ENCODE measurements at regions not wholly inside any gene's neighbourhood (a gene's known extent, or its start where the extent isn't known, plus 50 kb on each side); places are given as distances from the start of the nearest gene placed in this dataset.
"Not testable (repeated sequence)": the region's sequence is repeated elsewhere in the genome, so short reads cannot be mapped to it uniquely, and the experiment has no call there.

- no peak for DNase-seq
These were observed 64.7 kb downstream of the SNRPE start for GRCh38 chr1:203926025-203926540.

DNA sequence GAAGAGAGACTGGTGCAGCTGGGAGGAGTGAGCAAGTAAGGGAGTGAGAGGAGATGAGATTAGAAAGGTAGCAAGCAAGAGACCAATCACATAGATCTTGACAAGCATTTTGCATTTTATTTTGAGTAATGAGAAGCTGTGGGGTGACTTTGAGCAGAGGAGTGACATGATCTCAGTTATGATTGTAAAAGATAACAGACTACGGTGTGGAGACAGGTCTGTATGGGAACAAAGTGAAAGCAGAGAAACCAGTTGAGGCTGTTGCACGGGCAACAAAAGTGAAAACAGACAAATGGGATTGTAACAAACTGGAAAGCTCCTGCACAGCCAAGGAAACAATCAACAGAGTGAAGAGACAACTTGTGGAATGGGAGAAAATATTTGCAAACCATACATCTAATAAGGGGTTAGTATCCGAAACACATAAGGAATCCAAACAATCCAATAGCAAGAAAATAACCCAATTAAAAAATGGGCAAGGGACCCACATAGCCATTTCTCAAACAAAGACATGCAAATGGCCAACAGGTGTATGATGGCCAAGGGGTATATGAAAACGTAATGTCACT lies 68.4 kb downstream of the SNRPE start:
- DNase-seq = no peak

- DNase-seq = peak in 1 of 2 experiments; percentile 7
These were observed 68.9 kb downstream of the SNRPE start for GRCh38 chr1:203930342-203930741.

- no peak for DNase-seq
These were observed 70.6 kb downstream of the SNRPE start for GRCh38 chr1:203931953-203932352.

DNA sequence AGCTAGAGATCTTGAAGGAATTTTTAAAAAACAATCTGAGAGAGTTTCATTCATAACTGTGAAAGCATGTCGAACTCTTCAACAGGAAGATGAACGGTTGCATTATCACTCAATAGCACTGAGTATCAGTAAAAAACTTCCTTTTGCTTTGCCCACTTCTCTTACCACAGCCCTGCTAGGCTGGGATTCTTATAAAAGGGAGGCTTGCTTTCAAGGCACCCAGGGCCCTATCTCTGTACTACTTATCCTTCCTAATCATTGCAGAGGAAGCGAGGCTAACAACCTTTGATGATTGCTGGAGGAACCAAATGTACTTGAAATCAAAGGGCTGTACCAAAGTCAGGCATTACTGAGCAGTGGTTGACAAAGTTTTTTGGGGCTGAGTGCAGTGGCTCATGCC lies 71.2 kb downstream of the SNRPE start:
- no peak for DNase-seq

DNA sequence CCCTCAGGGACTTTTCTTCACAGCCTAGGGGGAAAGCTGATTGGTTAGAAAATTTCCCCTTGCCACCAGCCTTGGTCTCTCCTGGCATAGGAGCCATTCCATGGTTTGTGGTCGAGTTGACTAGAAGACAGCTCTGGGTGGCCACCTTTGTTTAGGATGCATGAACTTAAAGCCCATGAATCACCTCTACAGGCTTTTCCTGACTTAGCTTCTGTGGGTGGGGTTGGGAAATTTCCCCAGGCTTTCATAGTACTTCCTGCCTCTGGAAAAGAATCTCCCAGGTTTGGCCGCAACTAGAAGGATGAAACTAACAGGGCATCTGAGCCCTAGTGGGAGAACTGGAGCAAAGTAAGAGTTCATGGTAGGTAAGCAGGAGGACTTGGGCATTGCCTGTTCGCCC lies 72.6 kb downstream of the SNRPE start:
- DNase-seq = no peak

- DNase-seq = no peak
These were observed 73.3 kb downstream of the SNRPE start for GRCh38 chr1:203934651-203935050.

DNA sequence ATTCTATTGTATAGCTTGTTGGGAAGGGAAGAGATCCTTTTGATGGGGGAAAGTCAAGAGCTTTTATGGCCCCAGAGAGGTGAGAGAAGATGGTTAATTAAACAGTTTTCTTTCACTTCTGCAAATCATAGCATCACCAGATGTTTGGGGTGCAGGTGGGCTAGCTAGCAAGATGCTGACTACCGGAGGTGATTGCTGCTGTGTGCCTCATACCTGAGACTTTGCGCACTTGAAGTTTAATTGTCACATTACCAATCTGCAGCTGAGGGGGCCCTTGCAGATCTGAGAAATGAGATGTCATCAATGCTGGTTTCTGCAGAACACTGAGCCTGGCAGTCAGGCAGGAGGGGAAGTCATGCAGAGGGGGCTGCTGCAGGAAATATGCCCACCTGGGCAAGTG lies 73.9 kb downstream of the SNRPE start:
- DNase-seq = no peak

- no peak for DNase-seq
These were observed 76.4 kb downstream of the SNRPE start for GRCh38 chr1:203937678-203938330.

DNA sequence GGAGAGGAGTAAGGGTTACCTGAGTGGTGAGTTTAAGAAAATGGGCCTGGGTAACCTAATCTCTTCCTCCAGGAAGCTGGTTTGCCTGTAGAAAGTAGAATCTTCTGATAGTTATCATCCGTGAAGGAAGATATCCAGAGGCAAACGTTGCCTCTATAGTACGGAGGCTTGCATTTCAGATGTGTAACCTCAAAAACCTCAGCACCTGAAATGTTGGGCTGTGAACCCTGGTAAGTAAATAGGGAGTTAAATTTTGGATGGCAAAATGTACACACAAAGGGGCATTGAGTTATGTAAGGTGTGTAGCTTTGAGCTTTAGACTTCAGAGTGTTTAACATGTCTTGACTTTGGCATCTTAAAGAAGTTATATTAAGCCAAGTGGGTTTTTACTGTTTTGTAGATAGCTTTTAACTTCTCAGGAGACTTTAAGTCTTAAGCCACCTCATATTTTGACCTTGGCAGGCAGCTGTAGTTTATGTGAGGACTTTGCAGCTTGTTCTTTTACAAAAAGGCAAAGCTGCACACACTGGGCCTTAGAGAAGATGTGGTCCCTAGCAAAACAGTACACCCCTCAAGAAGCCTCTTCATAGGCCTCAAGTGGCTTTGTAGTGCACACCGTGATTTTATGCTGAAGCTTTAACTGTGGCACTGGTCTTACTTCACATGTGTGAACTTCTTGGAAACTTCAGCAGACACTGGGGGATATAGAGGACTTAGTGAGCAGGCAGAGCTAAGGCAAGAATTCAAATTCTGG lies 83.4 kb downstream of the SNRPE start:
- no peak for DNase-seq

- no peak for DNase-seq
These were observed 92.9 kb downstream of the SNRPE start for GRCh38 chr1:203954293-203954692.

- no peak for DNase-seq
These were observed 93.6 kb downstream of the SNRPE start for GRCh38 chr1:203954788-203955552.

GRCh38 chr1:203968761-203969160 lies 104.2 kb upstream of the SOX13 start:
- no peak for DNase-seq

DNA sequence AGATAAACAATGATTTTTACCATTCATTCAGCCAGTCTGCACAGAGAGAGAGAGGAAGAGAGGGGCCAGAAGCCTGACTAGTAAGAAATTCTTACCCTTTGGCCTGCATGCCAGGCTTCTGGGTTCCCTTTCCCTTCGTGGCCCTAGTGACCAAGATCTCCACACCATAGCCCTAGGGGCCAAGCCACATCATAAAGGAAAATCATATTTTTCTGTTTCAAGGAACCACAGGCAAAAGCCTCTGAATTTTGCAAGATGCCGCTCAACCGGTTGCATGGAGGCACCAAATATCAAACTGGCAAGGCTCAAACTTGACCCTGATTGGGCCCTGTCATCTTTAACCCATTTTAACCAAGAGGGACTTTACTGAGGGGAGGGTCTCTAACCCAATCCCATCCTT lies 103.1 kb upstream of the SOX13 start:
- no peak for DNase-seq

- DNase-seq = no peak
These were observed 87.9 kb upstream of the SOX13 start for GRCh38 chr1:203985044-203985443.

- no peak for DNase-seq
These were observed 87.2 kb upstream of the SOX13 start for GRCh38 chr1:203985676-203986075.

GRCh38 chr1:203986887-203987461 lies 85.9 kb upstream of the SOX13 start:
- no peak for DNase-seq

DNA sequence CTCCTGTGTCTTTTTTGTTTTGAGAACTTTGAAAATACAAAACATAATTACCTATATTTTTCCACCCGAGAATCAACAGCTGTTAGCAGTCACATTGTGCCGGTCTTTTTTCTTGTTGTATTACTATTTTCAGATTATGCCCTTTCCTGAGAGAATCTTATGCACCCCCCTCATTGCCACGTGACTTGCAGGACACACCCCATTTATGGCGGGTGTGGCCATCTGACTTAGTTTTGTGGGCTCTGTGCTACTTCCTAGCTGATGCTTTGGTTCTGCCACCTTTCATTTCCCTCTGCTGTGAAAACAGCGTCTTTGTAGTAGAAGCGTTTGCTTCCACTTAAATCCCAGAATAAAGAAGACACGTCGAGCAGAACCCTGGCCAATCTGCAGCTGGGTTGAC lies 82.8 kb upstream of the SOX13 start:
- no peak for DNase-seq

DNA sequence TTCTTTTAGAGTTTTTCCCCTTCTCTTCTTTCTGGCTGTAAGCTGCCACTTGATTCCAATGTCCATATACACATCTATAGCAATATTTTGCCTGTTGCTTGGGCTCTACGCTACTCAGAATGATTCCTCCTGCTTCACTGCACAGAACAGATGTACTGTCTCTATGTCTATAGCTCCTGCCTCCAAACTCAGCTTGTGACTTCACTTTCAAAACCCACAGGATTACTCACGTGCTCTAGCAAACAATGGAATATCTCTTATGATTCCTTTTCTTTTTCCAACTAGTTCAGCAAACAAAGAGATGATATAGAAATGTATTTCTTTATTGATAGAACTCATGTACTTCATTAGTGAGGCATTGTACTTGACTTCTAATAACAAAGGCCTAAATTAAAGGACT lies 80.5 kb upstream of the SOX13 start:
- no peak for DNase-seq

GRCh38 chr1:203993256-203993655 lies 79.7 kb upstream of the SOX13 start:
- no peak for DNase-seq

- no peak for DNase-seq
These were observed 77.7 kb upstream of the SOX13 start for GRCh38 chr1:203995228-203995627.

- peak; percentile 7 to 13 for DNase-seq
These were observed 76.8 kb upstream of the SOX13 start for GRCh38 chr1:203996126-203996525.

- not testable (repeated sequence) for DNase-seq
These were observed 74.3 kb upstream of the SOX13 start for GRCh38 chr1:203998571-203998970.
